HG02852 (cell line): ENCODE measurements at regions not wholly inside any gene's neighbourhood (a gene's known extent, or its start where the extent isn't known, plus 50 kb on each side); places are given as distances from the start of the nearest gene placed in this dataset.
A peak's percentile ranks its signal among the peaks of the same experiment; 100 is the strongest.
"Not testable (repeated sequence)": the region's sequence is repeated elsewhere in the genome, so short reads cannot be mapped to it uniquely, and the experiment has no call there.

Experiments
- ATAC-seq: cut with Tn5 transposase; IDR thresholded peaks from one replicate; pipeline ENCODE4 v1.9.1; 2021; ENCODE audit warnings: mild to moderate bottlenecking, moderate library complexity; ENCODE audit not compliant: unreplicated experiment

DNA sequence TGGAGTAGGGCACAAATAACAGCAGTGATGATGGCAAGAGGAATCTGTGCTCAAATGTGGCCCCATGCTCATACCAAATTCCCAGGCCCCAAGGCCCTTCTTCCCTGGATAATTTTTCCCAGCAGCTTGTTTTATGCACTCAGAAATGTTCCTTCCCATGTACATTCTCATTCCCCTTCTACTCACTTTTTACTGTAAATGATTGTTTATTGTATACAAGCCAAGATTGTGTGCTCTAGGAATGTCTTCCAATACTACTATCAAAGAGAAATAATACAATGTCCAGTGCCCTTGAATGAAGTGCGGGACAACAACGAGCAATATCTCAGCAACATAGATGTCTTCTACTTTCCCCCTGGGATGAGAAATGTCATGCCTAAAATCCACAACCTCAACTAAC is 201.6 kb downstream of the ICOS start:
- ATAC-seq = no peak

DNA sequence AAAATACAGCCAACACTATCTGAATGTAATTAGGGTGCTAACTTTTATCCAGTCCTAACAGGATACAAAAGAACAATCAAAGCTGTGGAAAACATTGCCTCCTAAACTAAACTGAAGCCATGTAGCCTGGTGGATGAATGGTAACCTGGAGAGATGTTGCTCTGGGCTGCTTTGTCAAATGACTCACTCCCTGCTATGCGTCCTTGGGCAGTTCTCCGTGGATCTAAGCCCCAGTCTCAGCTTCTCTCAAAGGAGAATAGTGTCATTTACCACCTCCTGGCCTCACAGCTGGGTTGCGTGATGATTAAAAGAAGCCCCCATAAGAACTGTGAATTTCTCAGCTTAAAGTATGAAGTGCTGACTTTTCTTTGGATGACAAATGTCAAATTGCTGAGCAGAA is 203.7 kb downstream of the ICOS start:
- no peak for ATAC-seq

DNA sequence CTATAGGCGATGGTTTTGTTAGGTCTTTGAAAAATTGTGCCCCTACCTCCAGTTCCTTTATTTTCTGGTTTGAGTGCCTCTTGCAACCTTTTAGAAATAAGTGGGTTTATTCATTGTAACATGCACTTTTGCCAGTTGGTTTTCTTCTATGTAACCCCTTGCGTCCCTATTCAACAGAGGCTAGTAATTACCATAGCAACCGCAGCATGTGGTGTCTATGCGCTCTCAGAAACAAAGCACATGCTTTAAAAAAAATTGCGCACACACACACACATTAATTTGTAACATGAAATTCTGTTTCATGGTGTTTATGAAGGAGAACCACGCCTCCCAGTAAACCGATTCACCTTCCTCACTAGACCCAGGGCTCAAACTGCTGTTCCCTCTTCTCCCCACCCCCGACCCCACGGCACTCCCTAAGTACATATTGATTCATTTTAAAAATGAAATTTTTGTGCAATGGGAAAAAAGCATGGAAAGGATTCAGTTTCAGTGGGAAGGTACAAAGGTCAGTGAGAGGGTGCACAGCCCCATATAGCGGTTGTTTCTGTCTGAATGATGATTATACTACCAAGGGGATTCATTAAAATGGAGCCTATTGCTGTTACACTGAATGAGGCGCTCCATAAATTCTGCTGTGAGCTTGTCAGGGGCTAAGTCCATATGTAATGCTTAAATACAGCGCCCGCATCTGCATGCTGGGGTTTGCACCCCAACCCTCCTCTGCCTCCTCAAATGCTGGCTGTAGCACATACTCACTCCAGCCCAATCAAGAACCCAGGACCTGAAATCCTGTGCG is 206.9 kb downstream of the ICOS start:
- no peak for ATAC-seq

DNA sequence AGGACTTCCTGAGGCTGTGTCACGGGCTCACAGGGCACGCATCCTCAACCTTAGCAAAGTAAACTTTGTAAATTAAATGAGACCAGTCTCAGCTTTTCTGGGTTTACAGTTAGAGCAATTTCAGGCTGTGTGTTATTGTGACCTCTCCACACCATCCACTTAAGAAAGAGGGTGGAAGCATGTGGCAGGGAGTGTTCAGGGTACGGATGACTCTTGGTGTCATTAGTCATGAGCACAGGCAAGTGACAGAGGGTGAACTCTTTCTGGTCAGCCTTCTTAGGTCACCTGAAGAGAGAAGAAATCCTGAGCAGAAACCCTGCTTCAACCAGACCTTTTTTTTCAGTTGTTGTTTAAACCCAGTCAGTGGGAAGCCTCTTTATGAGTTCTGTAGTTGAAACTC is 207.9 kb downstream of the ICOS start:
- no peak for ATAC-seq

DNA sequence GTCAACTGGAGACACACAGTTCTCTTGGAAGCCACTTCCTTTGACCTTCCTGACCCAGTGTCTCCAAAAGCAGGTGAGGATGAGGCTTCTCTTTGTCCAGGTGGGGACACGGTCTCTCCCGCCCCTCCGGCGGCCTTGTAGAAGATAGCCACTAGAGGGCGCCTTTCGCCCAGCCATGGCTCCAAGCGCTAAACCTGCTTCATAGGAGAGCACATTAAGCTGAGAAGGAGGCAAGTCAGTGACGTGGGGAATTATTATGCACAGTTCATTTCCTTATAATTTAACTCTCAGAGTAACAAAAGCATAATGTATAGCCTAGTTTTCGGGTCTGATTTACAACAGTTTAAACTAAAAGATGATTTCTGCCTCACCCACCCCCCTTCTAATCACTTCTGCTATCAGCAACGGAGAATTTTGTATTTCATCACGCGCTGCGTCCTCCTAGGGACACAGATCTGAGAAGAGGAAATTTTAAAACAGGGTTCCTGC is 208.7 kb downstream of the ICOS start:
- ATAC-seq = peak; percentile 97

DNA sequence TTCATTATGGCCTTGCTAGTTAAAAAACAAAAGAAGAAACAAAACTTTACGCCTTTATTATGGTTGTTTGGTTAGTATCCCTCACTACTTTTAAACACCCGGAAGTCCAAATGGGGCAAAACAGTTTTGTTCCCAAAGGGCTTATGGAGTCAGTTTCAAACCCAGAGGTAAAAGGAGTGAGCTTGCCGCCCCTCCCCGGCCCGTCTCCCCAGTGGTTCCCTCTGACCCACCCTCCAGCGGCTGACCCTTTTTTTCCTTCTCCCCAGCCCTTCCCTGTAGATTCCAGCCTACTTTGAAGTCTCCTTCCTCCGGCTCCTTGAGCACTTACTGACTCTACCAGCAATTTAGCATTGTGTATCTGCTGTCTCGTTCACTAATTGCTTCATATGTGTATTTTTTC is 209.2 kb downstream of the ICOS start:
- no peak for ATAC-seq

DNA sequence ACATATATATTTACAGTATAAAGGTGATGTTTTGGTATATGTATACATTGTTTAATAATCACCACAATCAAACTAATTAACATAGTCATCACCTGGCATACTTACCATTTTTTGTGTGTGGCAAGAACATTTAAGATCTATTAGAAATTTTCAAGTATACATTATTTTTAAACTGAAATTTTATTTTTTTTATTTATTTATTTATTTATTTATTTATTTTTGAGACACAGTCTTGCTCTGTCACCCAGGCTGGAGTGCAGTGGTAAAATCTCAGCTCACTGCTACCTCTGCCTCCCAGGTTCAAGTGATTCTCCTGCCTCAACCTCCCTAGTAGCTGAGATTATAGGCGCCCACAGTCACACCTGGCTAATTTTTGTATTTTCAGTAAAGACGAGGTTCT is 210.5 kb downstream of the ICOS start:
- ATAC-seq = not testable (repeated sequence)

DNA sequence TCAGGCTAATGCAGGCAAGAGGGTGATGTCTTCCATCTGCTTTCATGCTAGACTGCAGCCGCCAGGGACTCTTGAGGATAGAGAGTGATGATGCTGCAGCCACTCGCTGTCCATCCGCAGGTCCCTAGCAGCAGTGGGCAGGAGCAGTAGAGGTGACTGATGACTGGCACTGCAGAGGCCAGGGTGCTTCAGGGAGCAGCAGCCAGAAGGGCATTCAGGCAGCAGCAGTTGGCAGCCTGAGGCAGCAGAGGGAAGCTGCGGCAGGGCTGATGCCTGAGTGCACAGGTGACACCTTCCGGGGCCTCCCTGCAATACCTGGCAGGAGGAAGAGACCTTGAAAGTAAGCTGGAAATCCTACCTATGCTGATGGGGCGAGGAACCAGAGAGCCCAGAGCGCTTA is 214.2 kb downstream of the ICOS start:
- no peak for ATAC-seq

DNA sequence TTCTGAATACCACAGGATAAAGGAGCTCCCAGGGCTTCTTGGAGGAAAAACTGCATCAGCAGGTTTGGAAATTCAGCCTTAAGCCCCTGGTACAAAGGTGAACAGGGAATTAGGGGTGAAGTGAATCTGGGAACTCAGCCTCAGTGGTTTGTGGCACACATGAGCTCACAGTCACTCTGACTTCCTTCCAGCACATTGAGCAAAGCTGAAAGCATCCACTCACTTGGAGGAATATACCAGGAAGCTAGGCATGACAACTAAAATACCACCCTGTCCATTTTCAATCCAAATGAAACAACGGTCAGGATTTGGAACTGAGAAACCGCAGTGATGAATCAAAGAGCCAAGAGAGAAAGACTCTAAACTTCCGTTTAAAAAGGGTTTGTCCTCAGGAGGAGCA is 216.1 kb downstream of the ICOS start:
- ATAC-seq = no peak

DNA sequence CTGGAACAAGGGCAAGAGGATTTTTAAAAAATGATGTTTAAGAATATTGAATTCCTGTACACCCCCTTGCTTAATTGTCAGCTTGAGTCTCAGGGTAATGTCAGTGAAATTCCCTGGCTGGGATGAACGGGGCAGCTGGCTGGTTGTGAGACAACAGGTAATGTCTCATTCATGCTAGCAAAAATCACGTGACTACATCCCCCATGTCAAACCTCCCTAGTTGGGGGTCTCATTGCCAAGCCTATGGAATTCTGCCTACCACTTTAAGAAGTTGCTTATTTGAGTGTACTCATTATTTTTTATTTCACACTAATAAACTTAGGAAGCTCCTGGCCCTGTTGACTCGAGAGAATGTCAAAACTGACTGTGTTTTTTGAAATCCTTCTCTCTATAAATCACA is 218.3 kb downstream of the ICOS start:
- ATAC-seq = no peak

DNA sequence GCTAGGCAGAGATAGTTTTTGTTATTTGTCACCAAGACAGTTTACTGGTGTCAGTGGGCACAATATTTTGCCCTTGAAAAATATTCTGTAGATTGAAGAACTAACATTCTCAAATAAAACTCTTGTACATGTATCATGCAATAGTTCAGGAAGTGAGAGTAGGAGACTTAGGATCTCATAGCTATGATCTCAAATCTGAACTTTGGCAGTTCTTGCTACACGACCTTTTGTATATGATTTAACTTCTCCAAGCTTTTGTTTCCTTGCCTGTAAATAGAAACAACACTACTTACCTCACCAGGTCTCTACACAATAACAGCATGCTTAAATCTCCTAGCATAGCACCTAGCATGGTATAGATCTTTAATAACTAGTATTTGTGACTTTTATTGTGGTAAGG is 219.9 kb downstream of the ICOS start:
- ATAC-seq = no peak

DNA sequence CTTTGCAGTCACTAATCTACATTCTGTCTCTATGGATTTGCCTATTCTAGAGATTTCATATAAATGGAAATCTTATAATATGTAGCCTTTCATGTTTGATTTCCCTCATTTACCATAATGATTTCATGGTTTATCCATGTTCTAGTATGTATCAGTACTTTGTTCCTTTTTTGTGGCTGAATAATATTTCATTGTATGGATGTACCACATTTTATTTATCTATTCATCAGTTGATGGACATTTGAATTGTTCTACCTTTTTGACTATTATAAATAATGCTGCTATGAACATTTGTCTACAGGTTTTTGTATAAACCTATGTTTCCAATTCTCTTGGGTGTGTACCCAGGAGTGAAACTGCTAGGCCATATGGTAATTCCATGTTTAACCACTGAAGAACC is 221.1 kb downstream of the ICOS start:
- no peak for ATAC-seq

DNA sequence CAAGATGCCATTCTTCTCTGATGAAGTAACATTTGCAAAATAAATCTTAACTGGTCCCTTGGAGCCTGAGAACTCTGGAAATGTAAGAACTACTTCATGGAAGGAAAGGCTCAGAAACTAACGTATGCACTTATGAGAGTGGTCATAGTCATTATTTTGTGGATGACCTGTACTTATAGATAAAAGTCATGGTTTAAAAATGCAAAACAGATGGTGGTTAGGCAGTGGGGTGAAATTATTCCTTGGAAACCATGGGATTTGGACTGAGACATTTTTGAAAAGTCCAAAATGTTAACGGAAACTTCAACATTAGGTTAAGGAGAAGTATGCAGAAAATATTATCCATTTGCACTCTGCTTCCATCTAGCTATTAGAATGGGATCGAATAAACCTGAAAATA is 223.0 kb downstream of the ICOS start:
- ATAC-seq = no peak

DNA sequence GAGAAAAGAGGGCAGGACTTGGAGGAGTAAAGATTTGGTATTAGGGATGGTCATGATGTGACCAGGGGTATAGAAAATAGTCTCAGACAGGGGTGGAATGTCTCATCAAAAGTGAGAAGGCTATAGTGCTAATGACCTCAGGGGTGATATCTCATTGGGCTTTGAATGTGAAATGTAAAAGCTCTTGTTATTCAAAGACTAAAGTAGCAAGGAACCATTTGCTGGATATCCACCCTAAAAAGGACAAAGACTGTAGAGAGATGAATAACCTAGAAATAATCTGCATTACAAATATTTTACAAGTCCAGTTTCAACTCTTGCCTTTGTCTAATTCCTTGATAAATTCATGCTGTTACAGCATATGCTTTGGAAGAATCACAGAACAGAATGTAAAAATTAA is 224.4 kb downstream of the ICOS start:
- no peak for ATAC-seq

DNA sequence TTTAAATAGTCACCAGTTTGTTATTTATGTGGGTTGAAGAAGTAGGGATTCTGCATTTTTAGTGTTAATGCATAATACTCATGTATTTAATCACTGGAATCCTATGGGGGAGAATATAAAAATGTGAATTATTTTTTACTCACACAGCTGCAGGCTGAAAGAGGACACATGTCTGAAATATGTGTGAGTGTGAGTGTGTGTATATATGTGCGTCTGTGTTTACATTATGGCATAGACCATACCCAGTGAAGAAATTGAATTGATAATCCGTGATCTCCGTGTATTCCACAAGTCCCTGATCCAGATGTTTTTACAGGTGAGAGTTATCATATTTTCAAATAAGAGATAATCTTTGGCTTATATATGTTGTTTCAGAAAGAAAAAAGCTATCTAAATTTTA is 225.3 kb downstream of the ICOS start:
- no peak for ATAC-seq

DNA sequence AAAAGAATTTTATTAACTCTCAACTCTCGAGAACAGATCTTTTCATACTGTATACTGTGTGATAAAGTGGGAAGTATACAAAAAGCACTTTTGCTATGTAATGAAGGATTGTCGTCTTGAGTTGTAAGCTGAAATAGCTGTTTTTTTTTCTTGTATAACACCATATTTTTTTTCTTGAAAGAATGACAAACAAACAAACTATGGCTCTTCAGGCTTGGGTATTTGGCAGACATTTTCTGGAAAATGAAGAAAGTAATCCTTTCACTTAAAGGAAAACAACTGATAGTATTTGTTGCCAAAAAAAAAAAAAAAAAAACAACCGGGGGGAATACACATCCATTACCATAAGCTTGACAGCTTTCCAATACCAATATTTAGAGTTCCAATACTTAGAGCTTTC is 230.4 kb downstream of the ICOS start:
- no peak for ATAC-seq

DNA sequence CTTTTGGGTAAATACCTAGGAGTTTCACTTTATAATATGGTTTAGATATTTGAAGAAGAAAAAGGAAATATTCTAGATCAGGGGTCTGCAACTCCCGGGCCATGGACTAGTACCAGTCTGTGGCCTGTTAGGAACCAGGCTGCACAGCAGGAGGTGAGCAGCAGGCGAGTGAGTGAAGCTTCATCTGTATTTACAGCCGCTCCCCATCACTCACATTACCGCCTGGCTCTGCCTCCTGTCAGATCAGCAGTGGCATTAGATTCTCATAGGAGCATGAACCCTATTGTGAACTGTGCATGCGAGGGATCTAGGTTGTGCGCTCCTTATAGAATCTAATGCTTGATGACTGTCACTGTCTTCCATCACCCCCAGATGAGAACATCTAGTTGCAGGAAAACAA is 231.1 kb downstream of the ICOS start:
- not testable (repeated sequence) for ATAC-seq

DNA sequence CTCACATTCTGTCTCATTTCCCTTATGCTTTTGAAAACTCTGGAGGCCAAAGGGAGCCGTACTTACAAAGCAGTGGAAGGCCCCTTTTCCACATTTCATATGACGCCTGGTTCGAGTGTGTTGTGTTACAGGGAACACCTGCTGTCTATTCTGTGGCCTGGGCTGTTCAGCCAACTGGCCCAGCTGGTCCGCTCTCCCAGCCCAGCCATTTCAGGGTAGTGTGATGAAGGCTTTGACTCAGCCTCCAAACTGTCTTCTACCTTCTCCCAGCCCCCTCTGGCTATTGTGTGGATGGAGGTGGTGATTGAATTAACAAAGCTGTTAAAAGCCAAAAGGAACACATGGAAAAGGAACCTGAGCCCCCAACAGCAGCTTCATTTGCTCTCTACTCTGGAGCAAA is 233.8 kb downstream of the ICOS start:
- no peak for ATAC-seq

DNA sequence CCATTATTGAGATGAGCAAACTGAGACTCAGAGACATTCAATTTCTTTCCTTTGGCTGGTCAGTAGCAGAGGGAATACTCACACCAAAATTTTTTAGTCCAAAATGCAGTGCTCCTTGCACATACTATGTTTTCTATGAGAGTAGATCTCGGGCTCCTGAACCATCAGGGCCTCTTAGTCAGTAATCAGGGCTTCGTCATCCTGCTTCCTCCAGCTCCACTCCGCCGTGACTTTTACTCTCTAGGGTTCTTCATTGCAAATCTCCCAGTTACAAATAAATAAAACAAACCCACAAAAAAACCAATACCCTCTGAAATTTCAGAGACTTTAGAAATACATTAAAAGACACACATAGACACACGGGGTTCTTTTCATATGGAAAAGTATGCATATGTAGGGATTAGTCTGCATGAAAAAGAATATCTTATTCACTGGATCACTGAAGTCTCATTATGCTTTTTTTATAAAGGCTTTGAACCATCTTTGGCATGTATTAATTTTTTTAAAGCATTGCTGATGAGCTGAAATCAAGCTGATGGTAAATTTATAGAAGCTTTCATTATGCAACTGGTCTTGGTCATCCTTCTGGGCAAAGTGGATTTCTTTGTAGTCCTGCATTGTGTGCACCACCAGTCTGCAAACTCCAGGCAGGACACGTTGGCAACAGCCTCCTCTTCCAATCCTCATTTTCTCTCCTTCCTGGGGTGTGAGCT is 235.0 kb downstream of the ICOS start:
- no peak for ATAC-seq

DNA sequence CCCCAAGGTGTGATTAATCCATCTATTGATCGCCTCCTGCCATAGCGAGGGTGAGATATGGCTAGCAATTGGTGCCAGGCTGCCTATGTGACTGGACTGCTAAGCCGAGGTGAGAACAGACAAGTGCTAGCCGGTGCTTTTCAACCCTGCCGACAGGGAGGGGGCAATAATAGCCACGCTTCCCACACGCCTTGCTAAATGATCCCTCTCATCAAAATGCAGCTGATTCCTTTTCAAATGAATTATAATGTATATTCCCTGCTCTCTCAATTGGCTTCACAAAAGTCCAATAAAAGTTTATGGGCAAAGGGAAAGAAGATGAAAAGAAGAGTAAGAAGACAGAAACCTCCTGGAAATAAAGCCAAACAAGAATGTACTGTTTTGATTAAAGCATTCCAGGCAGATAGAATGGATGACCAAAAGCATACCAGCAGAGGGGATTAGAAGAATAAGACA is 235.6 kb downstream of the ICOS start:
- no peak for ATAC-seq

DNA sequence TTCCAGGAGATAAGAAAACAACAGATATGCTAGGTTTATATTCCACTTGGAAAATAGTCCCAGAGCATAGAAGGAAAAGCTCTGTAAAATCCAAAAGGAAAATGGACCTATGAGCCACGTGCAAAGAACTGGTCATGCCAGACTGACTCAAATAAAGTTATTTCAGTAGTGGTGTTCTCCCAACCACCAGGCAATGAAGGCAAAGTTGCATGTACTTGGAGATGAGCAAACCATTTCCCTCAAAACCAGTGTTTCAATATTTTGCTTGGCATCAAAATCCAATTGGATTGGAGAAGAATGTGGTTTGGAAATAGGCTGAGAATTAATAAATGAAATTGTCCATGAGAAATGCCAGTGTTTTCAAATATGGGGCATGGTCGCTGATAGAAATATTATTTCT is 237.5 kb downstream of the ICOS start:
- no peak for ATAC-seq

DNA sequence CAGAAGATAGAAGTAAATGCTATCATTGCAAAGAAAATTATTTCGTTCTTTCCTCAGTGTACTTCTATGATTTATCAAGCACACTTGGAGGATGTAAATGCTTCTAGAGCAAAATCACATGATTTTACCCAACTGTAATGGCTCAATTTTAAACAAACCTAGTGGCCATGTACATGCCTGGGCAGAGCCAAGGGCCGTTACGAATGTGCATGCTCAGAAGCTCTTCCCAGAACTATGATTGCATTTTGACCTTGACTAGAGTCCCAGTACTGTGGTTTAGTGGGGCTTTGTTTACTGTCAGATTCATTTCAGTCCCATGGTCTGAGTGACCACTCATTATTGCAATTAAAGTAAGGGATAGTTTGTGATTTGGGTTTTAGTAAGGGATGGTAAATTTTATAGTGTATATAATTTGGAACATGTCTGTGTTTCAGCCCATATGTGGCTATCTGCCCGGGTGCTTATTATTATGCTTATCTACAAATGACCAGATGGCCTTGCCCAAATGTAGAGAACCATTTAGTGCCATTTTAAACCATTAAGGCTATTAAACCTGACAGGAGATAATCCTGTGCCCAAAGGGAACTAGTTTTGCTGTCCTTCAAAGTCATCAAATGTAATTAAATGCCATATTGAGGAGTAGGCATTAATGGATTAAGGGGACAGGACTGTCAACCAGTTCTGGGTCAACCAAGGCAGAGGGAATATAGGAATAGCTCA is 239.1 kb downstream of the ICOS start:
- ATAC-seq = no peak
